K562 (cell line): ENCODE measurements at regions not wholly inside any gene's neighbourhood (a gene's known extent, or its start where the extent isn't known, plus 50 kb on each side); places are given as distances from the start of the nearest gene placed in this dataset.

Experiments used
- ATAC-seq: fragments of 200-7000 bp; cut with Tn5 transposase; 3 replicates; pipeline ENCODE4 v1.9.1; 2020; ENCODE audit warnings: moderate library complexity
- BruUV-seq: library from RNA; stranded (reverse); fragments of 400-500 nt; replicated peaks from 2 replicates; lab custom pipeline; 2021; lab: Mats Ljungman, UMichigan
- CTCF ChIA-PET: fragments of 300-600 bp; formaldehyde crosslinking; extraction: SDS; loops from one replicate; lab custom pipeline; 2021; ENCODE audit warnings: low intra/inter-chr PET ratio; lab: Yijun Ruan, JAX
- POLR2A ChIA-PET: fragments of 300-600, 350-650 bp; sonication (Branson Sonifier 250); formaldehyde crosslinking; extraction: SDS; loops from one replicate; lab custom pipeline; 2021; ENCODE audit warnings: antibody characterized with exemption, inconsistent platforms; lab: Yijun Ruan, JAX
- DNase-seq, 4 experiments: peaks; one replicate each; pipeline versions ENCODE4 v3.0.0 to v3.0.0-alpha.2; 2011 to 2018; ENCODE audit warnings: low spot score in 3 of 4, mixed read lengths in 3 of 4; ENCODE audit errors: extremely low read depth in 1 of 4
- FAIRE-seq: peaks from 2 replicates; lab custom pipeline; 2011; peaks lifted over from hg19 to GRCh38; lab: Jason Lieb, UNC
- H2AFZ ChIP-seq: 2 replicates; pipeline ENCODE4 v1.6.0; 2011; ENCODE audit warnings: low read depth, low read length, control low read depth, inconsistent platforms
- H3K27ac ChIP-seq: fragments of 200-600 bp; 3 replicates; pipeline ENCODE4 v1.8.0; 2011; ENCODE audit warnings: low read depth, mild to moderate bottlenecking, control low read depth, inconsistent platforms, low read length, moderate library complexity, mixed read lengths; ENCODE audit errors: extremely low read depth
- H3K27me3 ChIP-seq, 2 experiments: fragments of 300-600 bp in 1 of 2; 2 replicates in 1 of 2; 3 replicates in 1 of 2; pipeline versions ENCODE4 v1.6.0 to v1.8.0; 2011; ENCODE audit warnings: inconsistent platforms in 2 of 2, low read length in 2 of 2, mild to moderate bottlenecking in 1 of 2, mixed read lengths in 1 of 2, moderate library complexity in 1 of 2; ENCODE audit not compliant: control insufficient read depth in 2 of 2, insufficient read depth in 2 of 2
- H3K36me3 ChIP-seq: fragments of 300-600 bp; 3 replicates; pipeline ENCODE4 v1.8.0; 2011; ENCODE audit warnings: mild to moderate bottlenecking, low read length, inconsistent platforms; ENCODE audit not compliant: control insufficient read depth, insufficient read depth
- H3K4me1 ChIP-seq, 2 experiments: fragments of 200-600 bp in 1 of 2; replicated peaks in 1 of 2; 2 replicates in 1 of 2; 3 replicates in 1 of 2; pipeline versions ENCODE4 v1.5.1 to v1.8.0; 2011; ENCODE audit warnings: inconsistent platforms in 2 of 2, low read length in 2 of 2, mild to moderate bottlenecking in 1 of 2, mixed read lengths in 1 of 2, moderate library complexity in 1 of 2; ENCODE audit not compliant: control insufficient read depth in 2 of 2, insufficient read depth in 2 of 2
- H3K4me2 ChIP-seq: 2 replicates; pipeline ENCODE4 v1.6.1; 2011; ENCODE audit warnings: low read length, control low read depth, inconsistent platforms, mixed read lengths; ENCODE audit not compliant: insufficient read depth
- H3K4me3 ChIP-seq: fragments of 200-600 bp; sonication (generic), shearing (Covaris generic); 2 replicates; pipeline ENCODE4 v1.5.1; 2016; ENCODE audit warnings: control low read depth, inconsistent platforms
- H3K79me2 ChIP-seq: fragments of 200-600 bp; 3 replicates; pipeline ENCODE4 v1.8.0; 2011; ENCODE audit warnings: low read length, inconsistent platforms; ENCODE audit not compliant: control insufficient read depth, insufficient read depth
- H3K9ac ChIP-seq, 2 experiments: 2 replicates each; pipeline versions ENCODE4 v1.6.0 to v1.6.1; 2011; ENCODE audit warnings: low read depth in 2 of 2, low read length in 2 of 2, control low read depth in 1 of 2, inconsistent platforms in 1 of 2, mild to moderate bottlenecking in 1 of 2, mixed read lengths in 1 of 2; ENCODE audit not compliant: insufficient read depth in 1 of 2
- H3K9me1 ChIP-seq: one replicate; pipeline ENCODE4 v1.6.0; 2011; ENCODE audit warnings: inconsistent platforms, mild to moderate bottlenecking, low read length, moderate library complexity; ENCODE audit not compliant: control insufficient read depth, insufficient read depth
- H3K9me3 ChIP-seq: replicated peaks from 2 replicates; pipeline ENCODE4 v1.5.1; 2011; ENCODE audit warnings: low read depth, low read length, inconsistent platforms; ENCODE audit not compliant: control insufficient read depth, insufficient read depth
- H4K20me1 ChIP-seq: replicated peaks from 2 replicates; pipeline ENCODE4 v1.6.1; 2011; ENCODE audit warnings: low read length, inconsistent platforms, mixed read lengths; ENCODE audit not compliant: control insufficient read depth, insufficient read depth
- CC2D1A ChIP-seq: fragments of 450-650 bp; IDR thresholded peaks from 2 replicates; pipeline ENCODE4 v1.6.1; 2017; ENCODE audit warnings: mild to moderate bottlenecking
- EHMT2 ChIP-seq: fragments of 450-650 bp; IDR thresholded peaks from 2 replicates; pipeline ENCODE4 v1.6.1; 2018; ENCODE audit warnings: antibody characterized with exemption
- HINFP ChIP-seq: fragments of 450-650 bp; conservative IDR thresholded peaks from 2 replicates; pipeline ENCODE4 v1.6.1; 2016; ENCODE audit warnings: missing genetic modification characterization, low read depth, mild to moderate bottlenecking, control low read depth, missing compliant biosample characterization
- RBM39 ChIP-seq: fragments of 200-400 bp; formaldehyde crosslinking; optimal IDR thresholded peaks from 2 replicates; pipeline ENCODE3; 2018; ENCODE audit warnings: low read depth, low read length
- ZNF699 ChIP-seq: fragments of 250-450 bp; sonication (Bioruptor Pico); IDR thresholded peaks from 2 replicates; pipeline ENCODE4 v1.8.0; 2021; ENCODE audit warnings: mild to moderate bottlenecking, moderate library complexity; ENCODE audit not compliant: insufficient replicate concordance
- WGBS: fragments of 100-300 bp; shearing (Covaris generic); methylation state at CpG from one replicate; pipeline ENCODE4 v1.1.6; 2016; ENCODE audit warnings: low coverage, mixed read lengths; ENCODE audit not compliant: insufficient coverage; ENCODE audit errors: missing lambda C conversion rate; 5-methylcytosine and 5-hydroxymethylcytosine counted together
- in situ Hi-C: fragments of 300-500 bp; cut with MboI; formaldehyde crosslinking; loops from 4 replicates; pipeline ENCODE4 v1.15.0; 2018; ENCODE audit warnings: inconsistent platforms, mixed read lengths
- intact Hi-C: fragments of 100-400 bp; cut with micrococcal nuclease; formaldehyde crosslinking; loops from 2 replicates; pipeline ENCODE4 v1.14.2; 2022
- TF ChIP-seq, protein P1 (sequence below): fragments of 450-650 bp; IDR thresholded peaks from 2 replicates; pipeline ENCODE4 v1.6.1; 2017; ENCODE audit warnings: antibody characterized with exemption, mild to moderate bottlenecking

GRCh38 chr5:61683926-61684325 lies 351.9 kb downstream of the ZSWIM6 start:
- Histone ChIP-seq H2AFZ (no peak overlapping the region), H3K79me2 (no peaks in the 10 kb centered on the region), H3K27ac (no peak overlapping the region), H3K9me1 (no peaks in the 10 kb centered on the region), H3K9ac (no peak overlapping the region), H4K20me1 (no peaks in the 10 kb centered on the region), H3K4me2 (no peak overlapping the region), H3K4me3 (no peak overlapping the region), H3K9me3 (no peaks in the 10 kb centered on the region), H3K4me1 (no peaks in the 10 kb centered on the region), H3K27me3 (no peaks in the 10 kb centered on the region), H3K36me3 (no peaks in the 10 kb centered on the region)
- ATAC-seq, result no peak
- ChIA-PET CTCF (no interaction called here), POLR2A (interaction anchor here (2.7 kb wide), 1 partner anchor 12 kb away, joined by 9 read pairs; no protein-coding TSS in a partner anchor)
- no CpG with 5 or more reads among the region's 2 CpGs for WGBS
- no TSS peak for BruUV-seq
- in situ Hi-C loops, result no loop called here
- TF ChIP-seq CC2D1A (no peak), ZNF699 (no peak), HINFP (tag) (no peak), RBM39 (no peak), EHMT2 (no peak)
- TF ChIP-seq, protein P1, sequence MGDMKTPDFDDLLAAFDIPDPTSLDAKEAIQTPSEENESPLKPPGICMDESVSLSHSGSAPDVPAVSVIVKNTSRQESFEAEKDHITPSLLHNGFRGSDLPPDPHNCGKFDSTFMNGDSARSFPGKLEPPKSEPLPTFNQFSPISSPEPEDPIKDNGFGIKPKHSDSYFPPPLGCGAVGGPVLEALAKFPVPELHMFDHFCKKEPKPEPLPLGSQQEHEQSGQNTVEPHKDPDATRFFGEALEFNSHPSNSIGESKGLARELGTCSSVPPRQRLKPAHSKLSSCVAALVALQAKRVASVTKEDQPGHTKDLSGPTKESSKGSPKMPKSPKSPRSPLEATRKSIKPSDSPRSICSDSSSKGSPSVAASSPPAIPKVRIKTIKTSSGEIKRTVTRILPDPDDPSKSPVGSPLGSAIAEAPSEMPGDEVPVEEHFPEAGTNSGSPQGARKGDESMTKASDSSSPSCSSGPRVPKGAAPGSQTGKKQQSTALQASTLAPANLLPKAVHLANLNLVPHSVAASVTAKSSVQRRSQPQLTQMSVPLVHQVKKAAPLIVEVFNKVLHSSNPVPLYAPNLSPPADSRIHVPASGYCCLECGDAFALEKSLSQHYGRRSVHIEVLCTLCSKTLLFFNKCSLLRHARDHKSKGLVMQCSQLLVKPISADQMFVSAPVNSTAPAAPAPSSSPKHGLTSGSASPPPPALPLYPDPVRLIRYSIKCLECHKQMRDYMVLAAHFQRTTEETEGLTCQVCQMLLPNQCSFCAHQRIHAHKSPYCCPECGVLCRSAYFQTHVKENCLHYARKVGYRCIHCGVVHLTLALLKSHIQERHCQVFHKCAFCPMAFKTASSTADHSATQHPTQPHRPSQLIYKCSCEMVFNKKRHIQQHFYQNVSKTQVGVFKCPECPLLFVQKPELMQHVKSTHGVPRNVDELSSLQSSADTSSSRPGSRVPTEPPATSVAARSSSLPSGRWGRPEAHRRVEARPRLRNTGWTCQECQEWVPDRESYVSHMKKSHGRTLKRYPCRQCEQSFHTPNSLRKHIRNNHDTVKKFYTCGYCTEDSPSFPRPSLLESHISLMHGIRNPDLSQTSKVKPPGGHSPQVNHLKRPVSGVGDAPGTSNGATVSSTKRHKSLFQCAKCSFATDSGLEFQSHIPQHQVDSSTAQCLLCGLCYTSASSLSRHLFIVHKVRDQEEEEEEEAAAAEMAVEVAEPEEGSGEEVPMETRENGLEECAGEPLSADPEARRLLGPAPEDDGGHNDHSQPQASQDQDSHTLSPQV, result no peak
- intact Hi-C loops, result no loop called here
- FAIRE-seq, result no peak
- DNase-seq, result no peak
